Glutamatergic neuron (in vitro differentiated cells): ENCODE measurements at regions not wholly inside any gene's neighbourhood (a gene's known extent, or its start where the extent isn't known, plus 50 kb on each side); places are given as distances from the start of the nearest gene placed in this dataset.

Experiments
- DNase-seq: peaks from one replicate; pipeline ENCODE4 v3.0.0; 2022
- H3K27ac Mint-ChIP-seq: one replicate; pipeline ENCODE4 v1.8.0; 2020; ENCODE audit warnings: mild to moderate bottlenecking, mixed read lengths, inconsistent platforms; ENCODE audit not compliant: unreplicated experiment
- H3K27me3 Mint-ChIP-seq: one replicate; pipeline ENCODE4 v1.8.0; 2020; ENCODE audit warnings: mild to moderate bottlenecking, moderate library complexity, mixed read lengths, inconsistent platforms; ENCODE audit not compliant: unreplicated experiment
- H3K36me3 Mint-ChIP-seq: one replicate; pipeline ENCODE4 v1.8.0; 2020; ENCODE audit warnings: mild to moderate bottlenecking, mixed read lengths, inconsistent platforms; ENCODE audit not compliant: unreplicated experiment
- H3K4me1 Mint-ChIP-seq: one replicate; pipeline ENCODE4 v1.8.0; 2020; ENCODE audit warnings: mild to moderate bottlenecking, low read depth, mixed read lengths, inconsistent platforms; ENCODE audit not compliant: unreplicated experiment
- H3K4me3 Mint-ChIP-seq: one replicate; pipeline ENCODE4 v1.8.0; 2020; ENCODE audit warnings: mild to moderate bottlenecking, mixed read lengths, inconsistent platforms; ENCODE audit not compliant: unreplicated experiment
- H3K9me3 Mint-ChIP-seq: one replicate; pipeline ENCODE4 v1.8.0; 2020; ENCODE audit warnings: mild to moderate bottlenecking, moderate library complexity, mixed read lengths, inconsistent platforms; ENCODE audit not compliant: unreplicated experiment
- TF ChIP-seq, protein P1 (sequence below): fragments of 200-600 bp; sonication (generic); IDR thresholded peaks from one replicate; pipeline ENCODE4 v1.5.0; 2021; ENCODE audit not compliant: partially characterized antibody, unreplicated experiment

DNA sequence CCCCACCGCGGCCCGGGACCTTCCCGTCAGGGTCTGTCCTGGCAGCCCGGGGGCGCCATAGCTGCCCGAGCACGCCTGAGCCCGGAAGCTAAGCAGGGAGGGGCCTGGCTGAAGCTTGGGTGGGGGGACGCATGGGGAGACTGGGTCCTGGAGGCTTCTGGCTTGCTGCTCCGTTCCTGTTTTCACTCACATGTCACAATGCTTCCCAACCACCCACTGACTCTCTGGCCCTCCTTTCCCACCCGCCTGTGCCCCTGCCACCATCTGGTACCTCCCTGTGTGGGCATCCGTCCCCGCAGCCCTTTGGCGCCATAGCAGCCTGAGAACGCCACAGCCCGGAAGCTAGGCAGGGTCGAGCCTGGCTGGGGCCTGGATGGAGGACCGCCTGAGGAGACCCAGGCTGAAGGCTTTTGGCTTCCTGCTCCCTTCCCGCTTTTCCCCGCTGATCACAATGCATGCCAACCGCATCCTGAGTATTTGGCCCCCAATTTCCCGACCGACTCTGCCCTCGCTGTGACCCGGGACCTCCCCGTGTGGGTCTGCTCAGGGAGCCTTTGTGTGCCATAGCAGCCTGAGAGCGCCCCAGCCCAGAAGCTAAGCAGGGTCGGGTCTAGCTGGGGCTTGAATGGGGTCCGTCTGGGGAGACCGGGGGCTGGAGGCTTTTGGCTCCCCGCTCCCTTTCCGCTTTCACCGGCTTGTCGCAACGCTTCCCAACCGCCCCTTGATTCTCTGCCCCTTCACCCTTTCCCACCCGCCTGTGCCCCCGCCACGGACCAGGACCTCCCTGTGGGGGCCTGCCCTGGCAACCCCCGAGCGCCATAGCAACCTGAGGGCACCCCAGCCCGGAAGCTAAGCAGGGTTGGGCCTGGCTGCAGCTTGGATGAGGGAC, 2290.1 kb downstream of the TP53TG3F start:
- Mint-ChIP-seq H3K36me3 (peaks cover 10% of the 10 kb centered on the region), H3K27me3 (peaks cover 5% of the 10 kb centered on the region), H3K9me3 (peaks cover 15% of the 10 kb centered on the region), H3K4me1 (no peaks in the 10 kb centered on the region), H3K27ac (no peak overlapping the region), H3K4me3 (no peak overlapping the region)
- no peak for DNase-seq
- TF ChIP-seq, protein P1, sequence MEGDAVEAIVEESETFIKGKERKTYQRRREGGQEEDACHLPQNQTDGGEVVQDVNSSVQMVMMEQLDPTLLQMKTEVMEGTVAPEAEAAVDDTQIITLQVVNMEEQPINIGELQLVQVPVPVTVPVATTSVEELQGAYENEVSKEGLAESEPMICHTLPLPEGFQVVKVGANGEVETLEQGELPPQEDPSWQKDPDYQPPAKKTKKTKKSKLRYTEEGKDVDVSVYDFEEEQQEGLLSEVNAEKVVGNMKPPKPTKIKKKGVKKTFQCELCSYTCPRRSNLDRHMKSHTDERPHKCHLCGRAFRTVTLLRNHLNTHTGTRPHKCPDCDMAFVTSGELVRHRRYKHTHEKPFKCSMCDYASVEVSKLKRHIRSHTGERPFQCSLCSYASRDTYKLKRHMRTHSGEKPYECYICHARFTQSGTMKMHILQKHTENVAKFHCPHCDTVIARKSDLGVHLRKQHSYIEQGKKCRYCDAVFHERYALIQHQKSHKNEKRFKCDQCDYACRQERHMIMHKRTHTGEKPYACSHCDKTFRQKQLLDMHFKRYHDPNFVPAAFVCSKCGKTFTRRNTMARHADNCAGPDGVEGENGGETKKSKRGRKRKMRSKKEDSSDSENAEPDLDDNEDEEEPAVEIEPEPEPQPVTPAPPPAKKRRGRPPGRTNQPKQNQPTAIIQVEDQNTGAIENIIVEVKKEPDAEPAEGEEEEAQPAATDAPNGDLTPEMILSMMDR = no peak

DNA sequence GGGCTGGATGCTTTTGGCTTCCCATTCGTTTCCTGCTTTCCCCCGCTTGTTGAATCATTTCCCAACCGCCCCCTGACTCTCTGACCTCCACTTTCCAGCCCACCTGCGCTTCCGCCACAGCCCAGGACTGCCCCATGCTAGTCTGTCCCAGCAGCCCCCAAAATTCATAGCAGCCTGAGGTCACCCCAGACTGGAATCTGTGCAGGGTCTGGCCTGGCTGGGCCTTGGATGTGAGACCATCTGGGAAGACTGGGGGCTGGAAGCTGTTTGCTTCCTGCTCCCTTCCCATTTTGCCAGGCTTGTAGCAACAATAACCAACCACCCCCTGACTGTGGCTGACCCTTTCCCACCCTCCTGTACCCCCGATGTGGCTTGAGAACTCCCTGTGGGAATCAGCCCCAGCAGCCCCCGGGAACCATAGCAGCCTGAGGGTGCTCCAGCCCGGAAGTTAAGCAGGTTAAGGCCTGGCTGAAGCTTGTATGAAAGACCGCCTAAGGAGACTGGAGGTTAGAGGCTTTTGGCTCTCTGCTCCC, 2290.8 kb downstream of the TP53TG3F start:
- Mint-ChIP-seq H3K27me3 (peaks cover 6% of the 10 kb centered on the region), H3K9me3 (peaks cover 11% of the 10 kb centered on the region), H3K36me3 (peaks cover 3% of the 10 kb centered on the region), H3K4me3 (no peak overlapping the region), H3K27ac (no peak overlapping the region), H3K4me1 (no peaks in the 10 kb centered on the region)
- no peak for DNase-seq
- TF ChIP-seq, protein P1 = no peak

DNA sequence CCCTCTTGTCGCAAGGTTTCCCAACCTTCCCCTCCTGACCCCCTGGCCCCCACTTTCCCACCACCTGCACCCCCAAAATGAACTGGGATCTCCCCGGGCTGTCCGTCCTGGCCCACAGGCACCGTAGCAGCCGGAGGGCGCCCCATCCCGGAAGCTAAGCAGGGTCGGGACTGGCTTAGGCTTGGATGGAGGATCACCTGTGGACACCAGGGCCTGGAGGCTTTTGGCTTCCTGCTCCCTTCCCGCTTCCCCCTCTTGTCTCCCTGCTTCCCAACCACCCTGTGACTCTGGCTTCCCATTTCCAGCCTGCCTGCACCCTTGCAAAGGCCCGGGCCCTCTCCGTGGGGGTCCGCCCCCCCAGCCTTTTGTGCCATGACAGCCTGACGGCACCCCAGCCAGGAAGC, 2291.3 kb downstream of the TP53TG3F start:
- Mint-ChIP-seq H3K9me3 (peaks cover 9% of the 10 kb centered on the region), H3K27me3 (peaks cover 5% of the 10 kb centered on the region), H3K4me1 (no peaks in the 10 kb centered on the region), H3K27ac (no peak overlapping the region), H3K36me3 (no peaks in the 10 kb centered on the region), H3K4me3 (no peak overlapping the region)
- TF ChIP-seq, protein P1 = no peak
- no peak for DNase-seq

DNA sequence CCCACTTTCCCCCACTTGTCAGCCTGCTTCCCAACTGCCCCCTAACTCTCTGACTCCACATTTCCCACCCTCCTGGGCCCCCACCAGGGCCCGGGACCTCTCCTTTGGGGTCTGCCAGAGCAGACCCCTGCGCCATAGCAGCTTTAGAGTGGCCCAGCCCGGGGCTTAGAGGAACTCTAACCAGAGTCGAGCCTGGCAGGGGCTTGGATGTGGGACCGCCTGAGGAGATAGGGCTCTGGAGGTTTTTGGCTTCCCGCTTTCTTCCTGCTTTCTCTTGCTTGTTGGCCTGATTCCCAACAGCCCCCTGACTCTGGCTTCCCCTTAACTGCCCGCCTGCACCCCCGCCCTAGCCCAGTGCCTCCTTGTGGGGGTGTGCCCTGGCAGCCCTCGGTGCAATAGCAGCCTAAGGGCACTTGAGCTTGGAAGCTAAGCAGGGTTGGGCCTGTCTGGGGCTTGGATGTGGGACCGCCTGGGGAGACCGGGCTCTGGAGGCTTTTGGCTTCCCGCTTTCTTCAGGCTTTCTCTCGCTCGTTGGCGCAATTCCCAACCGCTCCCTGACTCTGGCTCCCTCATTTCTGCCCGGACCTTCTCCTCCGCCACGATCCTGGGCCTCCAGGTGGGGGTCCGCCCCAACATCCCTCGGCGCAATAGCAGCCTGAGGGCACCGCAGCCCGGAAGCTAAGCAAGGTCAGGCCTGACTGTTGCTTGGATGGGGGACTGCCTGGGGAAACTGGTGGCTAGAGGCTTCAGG, 2292.0 kb downstream of the TP53TG3F start:
- DNase-seq = no peak
- H3K4me3 Mint-ChIP-seq = no peak overlapping the region
- H3K27ac Mint-ChIP-seq = no peak overlapping the region
- H3K4me1 Mint-ChIP-seq = no peaks in the 10 kb centered on the region
- peaks cover 5% of the 10 kb centered on the region for H3K27me3 Mint-ChIP-seq
- TF ChIP-seq, protein P1 = no peak
- H3K9me3 Mint-ChIP-seq = peaks cover 9% of the 10 kb centered on the region
- H3K36me3 Mint-ChIP-seq = no peaks in the 10 kb centered on the region
